GM18858 (cell line): ENCODE measurements at regions not wholly inside any gene's neighbourhood (a gene's known extent, or its start where the extent isn't known, plus 50 kb on each side); places are given as distances from the start of the nearest gene placed in this dataset.

Experiments
- ATAC-seq: cut with Tn5 transposase; IDR thresholded peaks from one replicate; pipeline ENCODE4 v1.9.1; 2021; ENCODE audit not compliant: unreplicated experiment

GRCh38 chr3:117798221-117798620, 1088.6 kb downstream of the TUSC7 start:
- no peak for ATAC-seq

- no peak for ATAC-seq
Observed at GRCh38 chr3:117798687-117799386, 1089.3 kb downstream of the TUSC7 start.

- ATAC-seq = no peak
Observed at GRCh38 chr3:117799387-117799735, 1089.8 kb downstream of the TUSC7 start.

GRCh38 chr3:117801912-117802239, 1092.3 kb downstream of the TUSC7 start:
- no peak for ATAC-seq

- no peak for ATAC-seq
Observed at GRCh38 chr3:117809186-117810081, 1099.9 kb downstream of the TUSC7 start.

- no peak for ATAC-seq
Observed at GRCh38 chr3:117811786-117812185, 1102.2 kb downstream of the TUSC7 start.

- ATAC-seq = no peak
Observed at GRCh38 chr3:117814975-117815374, 1105.4 kb downstream of the TUSC7 start.

GRCh38 chr3:117817103-117817502, 1107.5 kb downstream of the TUSC7 start:
- ATAC-seq = no peak

GRCh38 chr3:117818592-117818991, 1109.0 kb downstream of the TUSC7 start:
- ATAC-seq = no peak

GRCh38 chr3:117820658-117821299, 1111.2 kb downstream of the TUSC7 start:
- ATAC-seq = no peak

- ATAC-seq = no peak
Observed at GRCh38 chr3:117822416-117822815, 1112.8 kb downstream of the TUSC7 start.

- no peak for ATAC-seq
Observed at GRCh38 chr3:117836296-117836695, 1126.7 kb downstream of the TUSC7 start.

GRCh38 chr3:117837391-117837790, 1127.8 kb downstream of the TUSC7 start:
- ATAC-seq = no peak

GRCh38 chr3:117842086-117842485, 1132.5 kb downstream of the TUSC7 start:
- no peak for ATAC-seq

GRCh38 chr3:117843356-117843755, 1133.8 kb downstream of the TUSC7 start:
- ATAC-seq = no peak

- ATAC-seq = no peak
Observed at GRCh38 chr3:117844676-117845075, 1135.1 kb downstream of the TUSC7 start.

- ATAC-seq = no peak
Observed at GRCh38 chr3:117846238-117846637, 1136.7 kb downstream of the TUSC7 start.

- ATAC-seq = no peak
Observed at GRCh38 chr3:117848606-117849005, 1139.0 kb downstream of the TUSC7 start.

- ATAC-seq = no peak
Observed at GRCh38 chr3:117853923-117854668, 1144.5 kb downstream of the TUSC7 start.

GRCh38 chr3:117856354-117856753, 1146.8 kb downstream of the TUSC7 start:
- no peak for ATAC-seq

- no peak for ATAC-seq
Observed at GRCh38 chr3:117863146-117863545, 1153.6 kb downstream of the TUSC7 start.
